GM19238 (cell line): ENCODE measurements at regions not wholly inside any gene's neighbourhood (a gene's known extent, or its start where the extent isn't known, plus 50 kb on each side); places are given as distances from the start of the nearest gene placed in this dataset.
"Not testable (repeated sequence)": the region's sequence is repeated elsewhere in the genome, so short reads cannot be mapped to it uniquely, and the experiment has no call there.

Experiments used
- DNase-seq: peaks from one replicate; pipeline ENCODE4 v3.0.0; 2011; ENCODE audit warnings: low spot score; ENCODE audit not compliant: insufficient read length

- no peak for DNase-seq
Observed at GRCh38 chr5:17398866-17399835, 98.9 kb upstream of the TAF11L2 start.

GRCh38 chr5:17399931-17400330 lies 98.1 kb upstream of the TAF11L2 start:
- DNase-seq, result no peak

GRCh38 chr5:17400724-17401469 lies 97.1 kb upstream of the TAF11L2 start:
- DNase-seq, result no peak

- DNase-seq, result no peak
Observed at GRCh38 chr5:17401470-17402288, 96.4 kb upstream of the TAF11L2 start.

- DNase-seq, result no peak
Observed at GRCh38 chr5:17402289-17403121, 95.5 kb upstream of the TAF11L2 start.

GRCh38 chr5:17403695-17404490 lies 94.1 kb upstream of the TAF11L2 start:
- no peak for DNase-seq

- no peak for DNase-seq
Observed at GRCh38 chr5:17405976-17406375, 92.1 kb upstream of the TAF11L2 start.

GRCh38 chr5:17406423-17406838 lies 91.6 kb upstream of the TAF11L2 start:
- DNase-seq, result no peak

- no peak for DNase-seq
Observed at GRCh38 chr5:17411436-17412402, 86.3 kb upstream of the TAF11L2 start.

GRCh38 chr5:17412760-17413671 lies 85.0 kb upstream of the TAF11L2 start:
- no peak for DNase-seq

GRCh38 chr5:17413691-17414090 lies 84.3 kb upstream of the TAF11L2 start:
- no peak for DNase-seq

GRCh38 chr5:17415321-17415758 lies 82.7 kb upstream of the TAF11L2 start:
- DNase-seq, result no peak

GRCh38 chr5:17416374-17416773 lies 81.7 kb upstream of the TAF11L2 start:
- not testable (repeated sequence) for DNase-seq

GRCh38 chr5:17424674-17425073 lies 73.4 kb upstream of the TAF11L2 start:
- no peak for DNase-seq

- DNase-seq, result no peak
Observed at GRCh38 chr5:17425385-17426070, 72.5 kb upstream of the TAF11L2 start.

- no peak for DNase-seq
Observed at GRCh38 chr5:17426104-17426749, 71.8 kb upstream of the TAF11L2 start.
